GF-D8 (cell line): ENCODE measurements at regions not wholly inside any gene's neighbourhood (a gene's known extent, or its start where the extent isn't known, plus 50 kb on each side); places are given as distances from the start of the nearest gene placed in this dataset.

Experiments used
- DNase-seq: peaks from one replicate; lab custom pipeline; 2025; lab: John Stamatoyannopoulos, UW

DNA sequence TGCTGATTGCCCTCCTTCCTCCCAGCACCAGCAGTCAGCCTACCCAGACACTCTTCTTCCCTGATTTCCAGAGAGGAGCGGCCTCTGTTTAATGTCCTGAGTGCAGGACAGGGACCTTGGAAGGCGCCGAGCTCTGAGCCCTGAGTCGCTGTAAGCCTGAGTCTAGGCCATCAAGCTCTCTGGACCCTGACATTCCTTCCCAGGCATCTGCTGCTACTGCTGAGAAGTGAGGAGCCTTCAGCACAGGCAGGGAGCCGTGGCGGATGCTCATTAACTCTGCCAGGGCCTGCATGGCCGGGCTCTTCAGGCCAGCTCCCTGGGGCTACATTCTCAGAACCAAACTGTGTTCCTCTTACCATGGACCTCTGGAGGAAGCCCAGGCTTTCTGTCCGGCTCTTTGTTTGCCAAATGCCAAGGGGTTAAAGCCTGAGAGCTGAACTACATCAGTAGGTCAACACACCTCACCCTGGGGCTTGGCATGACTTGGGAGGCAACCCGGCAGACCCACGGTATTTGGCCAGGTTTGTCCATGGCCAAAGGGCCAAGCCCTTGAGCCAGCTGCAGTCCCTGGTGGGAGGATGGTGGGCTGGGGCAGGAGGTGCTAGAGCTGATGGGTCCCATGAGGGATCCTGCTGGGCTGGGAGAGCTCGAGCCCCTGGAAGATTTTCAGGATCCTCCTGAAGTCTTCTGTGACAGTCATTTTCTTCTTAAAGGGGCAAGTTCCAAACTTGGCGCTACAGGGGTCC lies 721.4 kb downstream of the BRD1 start:
- DNase-seq: no peak

DNA sequence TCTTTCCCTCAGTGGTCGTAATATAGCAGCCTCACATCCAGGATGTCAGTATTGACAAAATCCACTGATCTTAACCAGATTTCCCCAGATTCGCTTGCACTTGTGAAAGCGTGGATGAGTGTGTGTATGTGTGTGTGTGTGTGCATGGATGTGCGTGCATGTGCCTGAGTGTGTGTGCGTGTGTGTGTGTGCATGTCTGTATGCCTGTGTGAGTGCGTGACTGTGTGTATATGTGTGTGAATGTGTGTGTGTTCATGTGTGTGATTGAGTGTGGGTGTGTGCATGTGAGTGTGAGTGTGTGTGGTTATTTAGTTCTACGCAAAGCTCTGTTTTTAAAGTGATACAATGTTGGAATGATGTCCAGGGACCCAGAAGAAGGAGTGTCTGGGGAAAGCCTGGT lies 723.2 kb downstream of the BRD1 start:
- no peak for DNase-seq

DNA sequence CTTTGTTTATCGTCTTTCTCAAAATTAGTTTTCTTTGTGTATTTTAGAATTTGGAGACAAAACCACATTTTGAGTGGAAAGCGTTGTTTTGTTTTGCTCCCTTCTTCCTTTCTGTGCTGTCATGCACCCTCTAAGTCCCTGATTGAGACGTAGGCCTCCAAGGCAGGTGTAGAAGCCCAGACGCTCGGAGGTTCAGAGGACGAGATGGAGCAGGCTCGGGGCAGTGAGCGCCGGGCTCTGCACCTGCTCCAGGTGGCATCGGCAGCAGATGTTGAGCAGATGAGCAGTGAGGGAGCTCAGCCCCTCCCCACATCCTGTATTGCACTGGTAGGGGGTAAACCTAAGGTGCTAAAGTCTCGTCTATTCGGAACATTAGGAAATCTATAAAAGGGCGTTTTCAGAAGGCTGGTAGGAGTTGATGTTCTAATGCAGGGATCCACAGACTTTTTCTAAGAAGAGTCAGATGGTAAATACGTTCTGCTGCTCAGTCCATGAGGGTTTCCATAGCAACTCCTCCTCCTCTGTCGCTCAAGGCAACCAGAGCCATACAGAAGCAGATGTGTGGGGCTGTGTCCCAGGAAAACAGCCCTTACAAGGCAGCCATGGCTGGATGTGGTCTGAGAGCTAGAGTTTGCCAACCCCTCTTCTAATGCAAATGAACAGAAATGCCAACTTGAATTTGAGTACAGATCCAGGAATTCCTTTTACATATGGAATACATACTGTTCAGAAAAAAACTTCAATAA lies 724.2 kb downstream of the BRD1 start:
- DNase-seq: no peak

DNA sequence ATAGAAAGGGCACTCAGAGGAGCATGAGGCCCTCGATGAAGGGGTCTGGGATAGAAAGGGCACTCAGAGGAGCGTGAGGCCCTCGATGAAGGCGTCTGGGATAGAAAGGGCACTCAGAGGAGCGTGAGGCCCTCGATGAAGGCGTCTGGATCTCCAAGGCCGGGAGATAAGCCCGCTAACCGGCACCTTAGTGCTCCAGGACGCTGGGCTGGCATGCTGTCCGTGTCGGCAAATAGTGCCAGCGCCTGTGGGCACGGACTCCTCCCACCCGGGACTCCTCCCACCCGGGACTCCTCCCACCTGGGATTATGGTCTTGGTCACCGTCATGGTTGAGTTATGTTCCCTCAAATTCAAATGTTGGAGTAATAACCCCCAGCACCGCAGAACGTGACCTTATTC lies 725.3 kb downstream of the BRD1 start:
- no peak for DNase-seq

DNA sequence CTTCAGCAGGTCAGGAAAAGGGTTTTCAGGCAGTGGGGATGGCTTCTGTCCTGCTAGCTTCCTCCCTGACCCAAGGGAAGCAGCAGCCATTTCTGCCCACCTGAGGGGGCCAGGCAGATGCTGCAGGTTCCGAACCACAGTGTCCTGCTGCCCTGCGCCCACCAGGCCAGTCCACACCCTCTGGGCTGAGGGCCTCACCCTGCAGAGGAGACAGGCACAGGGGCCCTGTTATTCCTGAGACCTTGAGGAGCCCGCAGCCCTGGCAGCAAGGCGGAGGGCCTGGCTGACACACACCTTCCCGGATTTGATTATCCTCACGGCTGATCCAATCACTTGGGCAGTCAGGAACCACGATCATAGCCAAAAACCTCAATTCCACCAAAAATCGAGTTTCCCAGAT lies 725.8 kb downstream of the BRD1 start:
- no peak for DNase-seq

DNA sequence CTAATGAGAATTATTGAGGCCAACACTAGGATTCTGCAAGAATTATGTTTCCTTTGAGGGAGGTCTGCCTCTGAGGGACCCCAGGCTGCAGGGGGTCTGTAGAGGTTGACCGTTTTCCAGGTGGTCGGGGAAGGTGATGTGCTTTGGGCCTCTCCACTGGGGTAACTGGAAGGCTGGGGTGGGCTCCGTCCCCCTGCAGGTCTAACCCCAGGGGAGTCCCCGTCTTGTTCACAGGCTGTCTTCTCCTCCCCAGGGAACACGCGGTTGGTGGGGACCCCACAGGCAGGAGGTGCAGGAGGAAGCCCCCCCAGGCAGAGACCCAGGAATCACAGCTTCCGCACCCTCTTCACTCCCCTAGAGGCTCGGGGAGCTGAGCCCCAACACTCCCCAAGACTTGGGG lies 726.4 kb downstream of the BRD1 start:
- no peak for DNase-seq

DNA sequence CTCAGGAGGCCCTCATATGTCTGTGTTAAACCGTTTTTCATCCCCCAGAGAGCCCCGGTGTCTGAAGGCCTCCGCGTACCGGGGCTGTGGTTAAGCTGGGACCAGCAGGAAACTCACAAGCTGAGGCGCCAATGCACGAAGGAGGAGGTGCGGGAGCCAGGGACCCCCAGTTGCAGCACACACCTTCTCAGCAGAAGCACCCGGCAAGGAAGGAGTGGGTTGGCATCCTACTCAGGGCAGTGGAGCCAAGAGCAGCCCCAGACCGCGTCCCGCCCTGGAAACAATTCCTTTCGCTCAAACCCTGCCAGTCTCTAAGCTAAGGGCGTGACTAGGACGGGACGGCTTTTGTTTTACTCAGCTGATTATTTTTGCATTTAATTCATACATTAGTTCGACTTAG lies 726.9 kb downstream of the BRD1 start:
- DNase-seq: no peak

DNA sequence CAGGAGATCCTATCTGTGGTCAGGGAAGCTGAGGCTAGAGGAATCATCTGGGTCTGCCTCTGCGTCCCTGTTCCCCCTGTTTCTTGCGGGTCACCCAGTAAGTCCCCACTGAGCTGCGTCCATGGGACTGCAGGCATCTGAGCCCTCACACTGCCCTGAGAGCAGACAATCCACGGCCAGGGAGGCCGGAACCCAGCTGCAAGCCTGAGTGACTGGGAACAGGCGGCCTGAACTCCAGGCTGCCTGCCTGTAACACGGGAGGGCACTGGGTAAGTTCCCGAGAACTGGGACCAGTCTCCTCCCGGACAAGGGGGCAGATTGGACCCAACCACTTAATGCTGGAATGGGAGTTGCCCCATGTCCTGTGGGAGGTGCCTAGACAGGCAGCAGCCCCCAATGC lies 727.4 kb downstream of the BRD1 start:
- no peak for DNase-seq

DNA sequence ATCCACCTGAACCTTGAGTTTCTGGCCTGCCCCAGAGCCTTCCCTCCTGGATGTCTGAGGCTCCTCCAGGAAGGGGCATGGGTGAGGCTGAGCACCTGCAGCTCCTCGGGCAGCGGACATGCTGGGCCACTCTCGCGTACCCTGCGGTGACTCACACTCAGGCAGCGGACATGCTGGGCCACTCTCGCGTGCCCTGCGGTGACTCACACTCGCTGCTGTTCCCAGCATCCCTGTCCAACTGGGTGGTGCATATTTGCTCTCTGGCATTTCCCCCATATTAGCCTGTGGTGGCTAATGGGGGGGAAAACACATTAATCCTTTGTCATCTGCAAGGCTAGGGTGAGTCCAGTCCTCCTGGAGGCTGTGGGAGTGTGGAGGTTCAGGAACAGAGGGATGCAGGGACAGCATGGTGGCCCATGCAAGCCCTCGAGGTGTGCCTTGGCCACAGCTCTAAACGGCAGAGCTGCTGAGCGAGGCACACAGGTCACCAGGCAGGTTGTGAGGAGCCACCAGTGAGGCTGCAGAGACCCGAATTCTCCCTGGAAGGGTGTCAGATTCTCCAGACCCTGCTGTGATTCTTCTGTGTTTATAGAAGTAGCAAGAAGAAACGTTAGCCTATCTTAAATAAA lies 728.1 kb downstream of the BRD1 start:
- no peak for DNase-seq

DNA sequence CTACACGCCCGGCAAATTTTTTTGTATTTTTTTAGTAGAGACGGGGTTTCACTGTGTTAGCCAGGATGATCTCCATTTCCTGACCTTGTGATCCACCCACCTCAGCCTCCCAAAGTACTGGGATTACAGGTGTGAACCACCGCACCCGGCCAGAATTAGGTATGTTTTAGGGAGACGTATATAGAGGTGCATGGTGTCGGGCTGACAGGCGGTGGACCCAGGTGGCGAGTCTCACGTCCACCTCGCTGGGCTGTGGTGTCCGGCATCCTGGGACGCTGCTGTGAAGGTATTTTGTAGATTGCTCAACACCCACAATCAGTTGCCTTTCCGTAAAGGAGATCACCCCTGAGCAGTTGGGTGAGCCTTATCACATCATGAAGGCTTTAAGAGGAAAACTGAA lies 728.6 kb downstream of the BRD1 start:
- no peak for DNase-seq

DNA sequence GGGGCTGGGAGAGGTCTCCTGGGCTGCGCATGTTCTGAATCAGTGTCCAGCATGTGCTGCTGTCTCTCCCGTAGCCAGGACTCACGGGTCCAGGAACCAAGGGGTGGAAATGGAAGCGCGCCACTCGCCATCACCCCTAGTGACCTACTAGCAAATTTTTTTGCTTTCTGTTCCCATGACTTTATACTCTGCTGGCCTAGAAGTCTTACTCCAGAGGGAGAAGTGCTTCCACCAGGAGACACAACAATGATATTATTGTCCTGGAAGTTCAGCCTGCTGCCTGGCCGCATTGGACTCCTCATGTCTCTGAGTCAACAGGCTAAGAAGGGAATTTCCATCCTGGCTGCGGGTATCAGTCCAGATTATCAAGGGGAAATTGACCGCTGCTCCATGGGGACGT lies 729.7 kb downstream of the BRD1 start:
- no peak for DNase-seq

DNA sequence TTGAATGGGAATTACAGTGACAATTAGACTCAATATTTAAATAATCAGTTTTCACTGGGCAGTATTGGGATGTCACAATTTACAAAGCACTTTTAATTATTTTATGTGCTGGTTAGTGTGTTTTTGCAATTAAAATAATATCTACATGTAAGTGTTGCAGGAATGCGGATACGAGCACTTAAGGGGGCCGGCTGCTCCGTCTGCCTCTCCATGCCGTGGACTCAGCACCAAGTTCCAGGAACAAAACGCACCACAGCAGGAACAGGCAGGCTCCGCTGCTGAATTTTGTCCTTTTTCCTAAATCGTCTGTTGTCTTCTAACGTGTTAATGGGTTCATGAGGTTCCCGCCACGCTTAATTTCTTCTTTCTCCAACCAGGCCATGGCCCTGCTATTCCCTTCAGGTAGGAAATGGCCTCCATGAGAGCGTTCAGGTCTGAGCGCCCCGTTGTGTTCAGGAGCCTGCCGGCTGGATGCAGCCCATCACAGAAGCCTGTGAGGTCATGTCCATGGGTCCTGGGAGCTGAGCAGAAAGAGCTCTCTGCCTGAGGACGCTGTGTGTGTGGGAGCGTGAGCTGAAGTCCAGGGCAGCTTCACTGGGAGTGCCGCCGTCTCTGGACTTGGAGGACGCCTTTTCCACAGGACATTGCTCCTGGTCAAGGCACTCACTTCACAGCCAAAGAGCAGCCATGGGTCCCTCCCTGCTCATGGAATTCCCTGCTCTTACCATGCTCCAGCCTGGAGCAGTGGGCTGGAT lies 730.3 kb downstream of the BRD1 start:
- DNase-seq: no peak

DNA sequence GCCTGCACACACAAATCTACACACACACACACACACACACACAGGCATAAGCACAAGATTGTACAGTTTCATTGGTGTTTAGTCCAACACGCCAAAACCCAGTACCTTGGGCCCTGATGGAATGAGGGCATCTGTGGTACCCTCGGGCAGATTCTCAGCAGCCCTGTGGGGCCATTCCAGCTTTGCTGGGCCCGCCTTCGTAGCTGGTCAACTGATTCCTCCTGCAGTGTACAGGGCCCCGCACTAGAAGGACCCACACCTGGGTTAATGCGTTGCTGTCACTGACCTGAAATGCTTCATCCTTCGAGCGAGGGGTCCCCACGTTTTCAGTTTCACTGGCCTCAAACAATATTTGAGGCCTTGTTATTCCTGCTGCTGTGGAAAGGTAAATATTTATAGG lies 731.2 kb downstream of the BRD1 start:
- DNase-seq: no peak

DNA sequence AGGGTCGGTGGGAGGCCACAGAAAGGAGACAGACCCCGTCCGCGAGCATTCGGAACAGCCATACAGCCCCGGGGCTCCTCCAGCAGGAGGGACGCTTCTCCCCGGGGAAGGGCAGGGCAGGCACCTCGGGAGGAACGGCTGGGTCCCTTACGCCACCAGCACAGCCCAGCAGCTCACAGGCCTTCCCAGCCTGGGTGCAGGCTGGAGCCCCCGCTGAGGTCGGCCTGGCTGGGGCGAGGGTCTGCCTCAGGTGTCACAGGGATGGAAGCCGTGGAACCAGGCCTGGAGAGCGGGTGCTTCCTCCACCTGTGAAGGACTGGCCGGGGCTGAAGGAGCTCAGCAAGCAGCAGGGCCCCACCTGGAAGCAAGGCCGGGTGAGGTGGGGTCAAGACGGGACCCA lies 732.3 kb downstream of the BRD1 start:
- DNase-seq: no peak

DNA sequence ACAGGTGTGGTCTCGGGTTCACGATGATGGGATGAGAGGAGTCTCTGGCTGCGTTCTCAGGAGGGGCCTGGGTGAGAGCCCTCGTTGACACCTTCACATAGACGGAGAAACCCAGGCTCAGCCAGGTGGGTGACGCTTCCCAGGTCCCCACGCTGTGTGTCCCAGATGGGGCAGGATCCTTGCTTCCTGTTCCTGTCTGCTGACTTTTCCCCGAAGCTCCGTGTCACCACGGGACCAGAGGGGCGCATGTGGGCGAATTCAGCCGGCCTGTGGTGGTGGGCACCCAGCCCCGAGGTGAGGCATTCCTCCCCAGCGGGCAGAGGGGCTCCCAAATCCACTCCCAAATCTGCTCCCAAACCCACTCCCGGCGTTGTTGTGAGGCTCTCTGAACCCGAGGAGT lies 732.8 kb downstream of the BRD1 start:
- no peak for DNase-seq

DNA sequence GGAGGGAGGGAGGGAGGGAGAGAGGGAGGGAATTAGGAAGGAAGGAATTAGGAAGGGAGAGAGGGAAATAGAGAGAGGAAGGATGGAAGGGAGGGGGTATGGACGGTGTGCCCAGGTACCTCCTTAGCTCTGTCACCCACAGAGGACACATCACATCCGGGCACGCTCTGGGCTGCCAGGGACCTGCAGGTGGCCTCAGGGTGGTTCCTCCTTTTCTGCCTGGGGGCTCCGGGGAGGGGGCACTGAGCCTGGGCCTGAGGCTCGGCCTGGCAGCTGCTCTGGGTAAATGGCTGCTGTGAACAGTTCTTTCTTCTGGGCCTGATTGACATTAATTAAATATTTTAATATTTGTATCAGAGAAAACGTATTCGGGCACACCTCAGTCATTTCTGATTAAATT lies 733.5 kb downstream of the BRD1 start:
- DNase-seq: no peak

DNA sequence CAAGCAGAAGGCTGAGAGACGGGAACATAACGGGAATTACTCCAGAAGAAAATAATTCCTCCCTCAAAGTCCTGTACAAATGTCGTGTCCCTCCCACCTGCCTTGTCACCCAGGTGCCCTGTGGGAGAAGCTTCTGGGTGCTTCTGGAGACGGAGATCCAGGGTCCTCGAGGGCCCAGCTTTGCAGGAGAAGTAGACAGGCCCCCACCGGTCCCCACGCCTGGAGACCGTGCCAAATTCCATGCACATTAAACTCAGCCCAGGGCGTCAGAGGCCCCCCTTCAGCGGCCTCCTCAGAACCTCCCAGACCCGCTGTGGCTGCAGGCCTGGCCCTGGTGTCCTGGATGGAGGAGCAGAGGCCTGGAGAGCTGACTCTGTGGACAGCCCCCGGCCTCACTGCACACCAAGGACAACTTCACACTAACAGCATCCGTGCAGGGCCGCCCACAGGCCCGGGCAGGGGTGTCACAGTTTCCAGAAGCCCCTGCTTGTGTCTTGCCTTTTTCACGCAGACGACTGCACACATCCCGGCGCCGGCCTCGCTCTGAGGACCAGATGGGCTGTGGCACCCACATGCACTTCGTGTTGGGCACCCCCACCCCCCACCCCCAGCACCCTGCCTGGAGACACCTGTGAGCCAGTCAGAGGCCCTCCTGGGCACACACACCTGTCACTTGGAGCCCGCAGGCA lies 734.3 kb downstream of the BRD1 start:
- no peak for DNase-seq

DNA sequence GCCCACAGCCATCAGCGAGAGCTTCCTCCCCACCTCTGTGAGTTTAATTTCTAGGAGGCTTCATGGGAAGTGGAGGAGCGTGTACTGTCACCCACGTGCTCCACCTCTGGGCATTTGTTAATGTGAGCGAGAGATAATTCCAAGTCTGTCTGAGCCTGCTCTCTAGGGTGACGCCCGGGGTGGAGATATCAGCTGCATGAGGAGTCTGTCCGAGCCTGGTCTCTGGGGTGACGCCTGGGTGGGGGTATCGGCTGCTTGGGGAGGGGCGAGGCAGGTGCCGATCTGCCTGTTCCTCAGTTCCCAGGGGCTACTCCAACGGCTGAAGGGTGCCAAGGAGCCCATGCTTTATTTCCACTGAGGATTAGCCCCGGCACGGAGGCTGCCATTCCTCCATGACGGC lies 735.0 kb downstream of the BRD1 start:
- DNase-seq: no peak

DNA sequence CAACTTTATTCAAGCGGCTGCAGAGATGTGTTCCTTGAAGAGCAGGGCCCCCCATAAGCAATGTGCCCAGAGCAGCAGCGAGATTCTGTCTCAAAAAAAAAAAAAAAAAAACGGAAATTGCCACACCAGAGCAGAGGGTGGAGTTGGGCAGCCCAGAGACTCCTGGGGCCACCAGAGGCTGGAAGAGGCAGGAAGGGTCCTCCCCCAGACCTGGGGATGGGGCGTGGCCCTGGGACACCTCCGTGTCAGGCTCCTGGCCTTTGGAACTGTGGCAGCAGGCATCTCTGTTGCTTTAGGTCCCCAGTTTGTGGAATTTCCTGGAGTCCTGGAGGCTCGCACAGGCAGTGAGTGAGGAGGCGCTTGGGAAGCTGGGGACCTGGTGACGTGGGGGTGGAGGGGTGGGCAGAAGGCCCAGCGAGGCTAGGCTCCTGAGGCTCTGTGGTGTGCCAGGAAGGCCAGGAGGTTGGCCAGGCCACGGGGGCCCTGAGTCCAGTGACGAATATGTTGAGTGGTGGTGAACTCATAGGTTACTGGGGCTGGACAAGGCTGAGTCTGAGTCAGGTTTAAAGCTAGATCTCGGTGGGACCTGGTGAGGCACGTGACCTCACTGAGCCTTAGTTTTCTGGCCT lies 735.6 kb downstream of the BRD1 start:
- no peak for DNase-seq

DNA sequence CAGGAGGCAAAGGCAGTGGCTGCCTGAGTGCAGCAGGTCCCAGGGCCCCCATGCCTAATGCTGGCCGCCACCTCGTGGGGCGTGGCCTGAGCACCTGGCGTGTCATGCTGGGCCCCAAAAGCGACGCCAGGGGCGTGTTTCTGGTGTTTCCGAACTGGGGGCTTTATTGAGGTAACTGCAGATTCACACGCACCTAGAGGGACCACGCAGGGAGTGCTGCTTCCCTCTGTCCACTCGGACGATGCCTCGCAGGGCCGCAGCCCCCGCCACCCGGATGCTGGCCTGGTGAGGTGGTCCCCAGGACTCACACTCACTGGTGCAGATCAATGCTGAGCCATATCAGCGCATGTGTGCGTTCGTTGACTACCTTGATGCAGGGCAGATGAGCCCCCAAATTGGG lies 736.2 kb downstream of the BRD1 start:
- no peak for DNase-seq

DNA sequence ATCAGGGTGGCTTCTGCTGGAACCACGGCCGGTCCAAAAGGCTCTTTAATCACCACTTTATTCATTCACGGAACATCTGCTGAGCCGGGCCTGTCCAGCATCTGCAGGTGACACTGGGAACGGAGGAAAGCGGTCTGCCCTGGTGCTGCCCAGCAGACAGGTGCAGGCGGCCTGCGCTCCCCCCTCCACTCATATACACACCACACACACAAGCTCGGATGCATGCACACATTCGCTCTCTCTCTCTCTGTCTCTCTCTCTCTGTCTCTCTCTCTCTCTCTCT lies 736.9 kb downstream of the BRD1 start:
- no peak for DNase-seq
